Calu3 (cell line): ENCODE measurements at regions not wholly inside any gene's neighbourhood (a gene's known extent, or its start where the extent isn't known, plus 50 kb on each side); places are given as distances from the start of the nearest gene placed in this dataset.

ENCODE experiments used
- BruUV-seq: library from RNA; stranded (reverse); fragments of 400-500 nt; replicated peaks from 2 replicates; lab custom pipeline; 2021; lab: Mats Ljungman, UMichigan
- CTCF ChIA-PET: fragments of 300-600 bp; sonication (Branson Sonifier 250); formaldehyde crosslinking; loops from one replicate; lab custom pipeline; 2022; ENCODE audit warnings: antibody characterized with exemption; lab: Charles Lee
- DNase-seq: peaks from one replicate; pipeline ENCODE4 v3.0.0; 2022
- H3K27ac Mint-ChIP-seq: one replicate; pipeline ENCODE4 v1.8.0; 2022; ENCODE audit warnings: mixed read lengths; ENCODE audit not compliant: unreplicated experiment
- H3K27me3 Mint-ChIP-seq: one replicate; pipeline ENCODE4 v1.8.0; 2022; ENCODE audit warnings: mixed read lengths; ENCODE audit not compliant: unreplicated experiment
- H3K36me3 Mint-ChIP-seq: one replicate; pipeline ENCODE4 v1.8.0; 2022; ENCODE audit warnings: mild to moderate bottlenecking, moderate library complexity, mixed read lengths; ENCODE audit not compliant: insufficient read depth, unreplicated experiment
- H3K4me1 Mint-ChIP-seq: one replicate; pipeline ENCODE4 v1.8.0; 2022; ENCODE audit warnings: mild to moderate bottlenecking, low read depth, mixed read lengths; ENCODE audit not compliant: unreplicated experiment
- H3K4me3 Mint-ChIP-seq: one replicate; pipeline ENCODE4 v1.8.0; 2022; ENCODE audit warnings: mild to moderate bottlenecking, low read depth, moderate library complexity, mixed read lengths; ENCODE audit not compliant: unreplicated experiment
- H3K9me3 Mint-ChIP-seq: one replicate; pipeline ENCODE4 v1.8.0; 2022; ENCODE audit warnings: low read depth, mixed read lengths; ENCODE audit not compliant: unreplicated experiment
- intact Hi-C: fragments of 100-400 bp; cut with micrococcal nuclease; formaldehyde crosslinking; loops from one replicate; pipeline ENCODE4 v1.10.0; 2022; ENCODE audit not compliant: unreplicated experiment
- TF ChIP-seq, protein P1 (sequence below): fragments of 200-600 bp; IDR thresholded peaks from one replicate; pipeline ENCODE4 v1.8.0; 2022; ENCODE audit warnings: antibody characterized with exemption; ENCODE audit not compliant: unreplicated experiment

DNA sequence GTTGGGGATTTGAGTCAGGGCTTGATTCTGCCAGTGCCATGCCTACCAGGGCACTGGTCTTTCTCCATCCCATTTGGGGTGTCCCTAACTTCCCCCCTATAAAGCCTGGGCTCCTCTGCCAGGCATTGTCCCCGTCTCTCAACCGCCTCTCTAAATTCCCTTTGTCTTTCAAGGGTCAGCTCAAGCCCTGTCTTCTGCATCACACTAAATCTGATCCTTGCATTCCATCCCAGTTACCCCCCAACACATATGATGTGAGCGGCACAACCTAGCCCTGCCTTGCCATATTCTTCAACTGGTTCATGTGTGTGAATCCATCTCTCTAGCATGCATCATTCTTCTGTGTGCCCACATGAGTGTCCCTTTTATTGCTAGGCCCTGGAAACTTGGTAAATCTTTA, 480.9 kb downstream of the ZNF536 start:
- no TSS peak for BruUV-seq
- Mint-ChIP-seq H3K4me1 (no peaks in the 10 kb centered on the region), H3K36me3 (no peaks in the 10 kb centered on the region), H3K9me3 (peaks cover 5% of the 10 kb centered on the region), H3K27me3 (no peaks in the 10 kb centered on the region), H3K4me3 (no peak overlapping the region), H3K27ac (no peak overlapping the region)
- CTCF ChIA-PET: no interaction called here
- TF ChIP-seq, protein P1, sequence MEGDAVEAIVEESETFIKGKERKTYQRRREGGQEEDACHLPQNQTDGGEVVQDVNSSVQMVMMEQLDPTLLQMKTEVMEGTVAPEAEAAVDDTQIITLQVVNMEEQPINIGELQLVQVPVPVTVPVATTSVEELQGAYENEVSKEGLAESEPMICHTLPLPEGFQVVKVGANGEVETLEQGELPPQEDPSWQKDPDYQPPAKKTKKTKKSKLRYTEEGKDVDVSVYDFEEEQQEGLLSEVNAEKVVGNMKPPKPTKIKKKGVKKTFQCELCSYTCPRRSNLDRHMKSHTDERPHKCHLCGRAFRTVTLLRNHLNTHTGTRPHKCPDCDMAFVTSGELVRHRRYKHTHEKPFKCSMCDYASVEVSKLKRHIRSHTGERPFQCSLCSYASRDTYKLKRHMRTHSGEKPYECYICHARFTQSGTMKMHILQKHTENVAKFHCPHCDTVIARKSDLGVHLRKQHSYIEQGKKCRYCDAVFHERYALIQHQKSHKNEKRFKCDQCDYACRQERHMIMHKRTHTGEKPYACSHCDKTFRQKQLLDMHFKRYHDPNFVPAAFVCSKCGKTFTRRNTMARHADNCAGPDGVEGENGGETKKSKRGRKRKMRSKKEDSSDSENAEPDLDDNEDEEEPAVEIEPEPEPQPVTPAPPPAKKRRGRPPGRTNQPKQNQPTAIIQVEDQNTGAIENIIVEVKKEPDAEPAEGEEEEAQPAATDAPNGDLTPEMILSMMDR: no peak
- DNase-seq: no peak
- intact Hi-C loops: no loop called here

DNA sequence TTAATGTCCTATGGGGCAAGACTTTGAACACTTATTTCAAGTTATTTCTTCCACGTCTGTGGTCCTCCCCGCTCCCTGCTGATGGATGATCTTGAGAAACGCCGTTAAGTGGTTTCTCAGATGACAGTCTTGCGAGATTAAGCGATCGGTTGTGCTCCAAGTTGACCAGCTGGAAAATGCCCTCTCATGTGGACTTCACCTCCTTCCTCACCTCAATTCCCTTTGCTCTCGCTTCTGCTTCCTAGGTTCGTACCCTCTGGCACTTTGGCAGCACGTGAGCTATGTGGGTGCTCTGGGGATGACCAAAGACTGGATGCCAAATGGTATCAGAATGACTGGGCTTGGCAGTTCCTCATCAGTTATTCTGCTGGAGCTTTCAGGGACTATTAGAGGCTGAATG, 480.0 kb downstream of the ZNF536 start:
- Mint-ChIP-seq H3K4me1 (no peaks in the 10 kb centered on the region), H3K36me3 (no peaks in the 10 kb centered on the region), H3K27me3 (no peaks in the 10 kb centered on the region), H3K27ac (no peak overlapping the region), H3K9me3 (peaks cover 5% of the 10 kb centered on the region), H3K4me3 (no peak overlapping the region)
- intact Hi-C loops: no loop called here
- no TSS peak for BruUV-seq
- TF ChIP-seq, protein P1: no peak
- DNase-seq: no peak
- CTCF ChIA-PET: no interaction called here

DNA sequence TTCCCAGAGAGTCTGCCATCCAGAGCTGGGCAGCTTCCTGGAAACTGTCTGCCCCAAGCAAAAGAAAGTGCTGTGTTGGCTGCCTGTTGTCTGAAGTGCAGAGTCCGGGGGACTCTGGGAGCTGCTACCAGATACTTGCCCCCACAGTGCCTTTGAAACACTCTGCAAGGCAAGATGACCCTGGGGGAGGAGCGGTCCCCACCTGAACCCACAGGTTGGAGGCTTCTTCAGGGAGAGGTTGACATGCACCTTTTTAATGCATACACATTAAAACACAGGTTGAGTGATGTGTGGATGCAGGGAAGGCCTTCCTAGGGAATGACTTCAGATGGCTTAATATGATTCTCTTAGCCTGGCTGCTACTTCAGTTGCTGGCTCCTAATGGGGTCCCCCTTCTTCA, 479.5 kb downstream of the ZNF536 start:
- H3K36me3 Mint-ChIP-seq: no peaks in the 10 kb centered on the region
- peaks cover 10% of the 10 kb centered on the region for H3K9me3 Mint-ChIP-seq
- TF ChIP-seq, protein P1: no peak
- H3K27me3 Mint-ChIP-seq: no peaks in the 10 kb centered on the region
- BruUV-seq: no TSS peak
- DNase-seq: no peak
- intact Hi-C loops: no loop called here
- CTCF ChIA-PET: no interaction called here
- H3K27ac Mint-ChIP-seq: no peak overlapping the region
- no peaks in the 10 kb centered on the region for H3K4me1 Mint-ChIP-seq
- H3K4me3 Mint-ChIP-seq: no peak overlapping the region

DNA sequence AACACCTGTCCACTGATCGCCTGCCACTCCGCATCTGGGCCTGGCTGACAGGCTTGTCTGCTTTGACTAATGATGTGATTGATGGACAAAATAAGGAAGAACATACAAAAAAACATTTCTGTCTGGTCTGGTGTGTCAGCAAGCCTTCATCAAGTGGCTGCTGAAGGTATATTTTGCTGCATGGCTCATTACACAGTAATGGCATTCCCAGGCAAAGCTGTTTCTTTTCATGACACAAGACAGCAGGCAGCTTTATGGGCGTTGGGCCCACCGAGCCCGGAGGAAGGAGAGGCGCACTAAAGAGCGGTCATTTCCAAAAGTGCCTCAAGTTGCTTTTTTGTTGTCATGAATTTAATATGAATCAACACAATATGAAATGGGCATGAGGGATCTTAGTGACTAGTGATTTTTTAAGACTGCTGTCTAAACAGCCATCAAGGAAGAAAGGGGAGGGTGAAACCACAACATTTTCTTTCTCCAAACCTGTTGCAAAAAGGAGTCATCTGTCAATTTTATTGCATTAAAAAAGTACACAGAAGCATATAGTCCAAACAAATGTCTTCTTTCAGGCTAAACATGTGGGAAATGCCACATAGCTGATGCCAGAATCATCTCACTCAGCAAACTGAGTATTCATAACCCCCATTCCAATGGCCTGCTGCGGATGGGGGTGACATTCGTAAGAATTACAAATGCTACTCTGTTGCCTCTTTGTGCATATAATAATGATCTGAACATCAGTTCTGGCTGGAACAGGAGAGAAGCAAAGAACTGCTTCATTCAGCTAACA, 476.6 kb downstream of the ZNF536 start:
- TF ChIP-seq, protein P1: no peak
- Mint-ChIP-seq H3K4me3 (no peak overlapping the region), H3K4me1 (no peaks in the 10 kb centered on the region), H3K27me3 (no peaks in the 10 kb centered on the region), H3K36me3 (no peaks in the 10 kb centered on the region), H3K27ac (no peak overlapping the region), H3K9me3 (peaks cover 11% of the 10 kb centered on the region)
- CTCF ChIA-PET: no interaction called here
- DNase-seq: no peak
- no TSS peak for BruUV-seq
- intact Hi-C loops: no loop called here
